Psoas muscle (tissue), 7 donors: ENCODE measurements at regions not wholly inside any gene's neighbourhood (a gene's known extent, or its start where the extent isn't known, plus 50 kb on each side); places are given as distances from the start of the nearest gene placed in this dataset.

Experiments
- ATAC-seq, 4 donors: fragments of 200-7000 bp; cut with Tn5 transposase; one replicate each; pipeline ENCODE4 v1.9.1; 2020; ENCODE audit warnings: moderate library complexity in 3 of 4, mild to moderate bottlenecking in 2 of 4
- DNase-seq, 2 donors: peaks; one replicate each; pipeline ENCODE4 v3.0.0-alpha.2; 2020
- H3K27ac ChIP-seq: fragments of 200-600 bp; one replicate; pipeline ENCODE4 v1.8.0; 2022
- H3K27me3 ChIP-seq, 3 donors: fragments of 200-600 bp in 1 of 3; one replicate each; pipeline versions ENCODE4 v1.6.1 to v1.8.0; 2013 to 2022; ENCODE audit warnings: low read length in 2 of 3, mild to moderate bottlenecking in 2 of 3, moderate library complexity in 1 of 3; ENCODE audit not compliant: insufficient read depth in 3 of 3
- H3K36me3 ChIP-seq, 2 donors: fragments of 200-600 bp in 1 of 2; one replicate each; pipeline versions ENCODE4 v1.6.1 to v1.8.0; 2013 to 2022; ENCODE audit warnings: low read depth in 1 of 2, mild to moderate bottlenecking in 1 of 2, moderate library complexity in 1 of 2; ENCODE audit not compliant: insufficient read depth in 1 of 2
- H3K4me1 ChIP-seq: fragments of 200-600 bp; one replicate; pipeline ENCODE4 v1.8.0; 2022
- H3K4me3 ChIP-seq: fragments of 200-600 bp; one replicate; pipeline ENCODE4 v1.8.0; 2022; ENCODE audit warnings: mild to moderate bottlenecking
- H3K9me3 ChIP-seq: fragments of 200-600 bp; one replicate; pipeline ENCODE4 v1.8.0; 2022
- WGBS, 3 donors: extraction: QIAGEN DNeasy Blood & Tissue Kit; methylation state at CpG; one replicate each; pipeline versions ENCODE4 v1.1.6 to v1.1.7; 2013; 5-methylcytosine and 5-hydroxymethylcytosine counted together
- intact Hi-C, 2 donors: fragments of 100-400 bp; cut with DNase I; formaldehyde crosslinking; loops; one replicate each; pipeline versions ENCODE4 v1.11.0 to v1.14.2; 2022
- TF ChIP-seq, protein P1 (sequence below): fragments of 200-600 bp; IDR thresholded peaks from one replicate; pipeline ENCODE4 v1.8.0; 2022; ENCODE audit warnings: antibody characterized with exemption
- donor health status: healthy with polysubstance abuse.
- donor health status: DM: no; HTN: no; CAD: no; lungs with moderate emphysema.
- donor health status: Bipolar disorder and iron deficiency.
- donor health status: healthy.
- donor health status: DM: yes; HTN: yes; CAD: no.
- donor health status: DM: no; HTN: no; CAD: no.
- donor health status: DM: yes; HTN: yes; CAD: no.

DNA sequence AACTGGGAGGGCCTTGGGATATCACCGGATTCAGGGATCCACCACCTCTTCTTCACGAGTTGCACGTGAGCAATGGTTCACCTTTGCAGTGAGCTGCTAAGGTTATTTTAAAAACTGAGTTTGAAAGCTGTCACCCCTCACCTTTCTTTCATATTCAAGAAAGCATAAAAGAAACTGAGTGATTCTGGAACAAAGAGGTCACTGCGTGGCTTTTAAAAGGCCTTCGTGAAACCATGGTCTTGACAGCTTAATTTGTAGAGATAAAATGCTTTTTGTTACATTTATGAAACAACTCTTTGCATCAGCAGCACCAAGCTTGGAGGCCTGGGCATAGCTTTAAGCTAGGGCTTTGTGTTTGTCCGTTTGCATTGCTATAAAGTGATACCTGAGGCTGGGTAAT, 101.4 kb upstream of the NECTIN1 start:
- TF ChIP-seq, protein P1, sequence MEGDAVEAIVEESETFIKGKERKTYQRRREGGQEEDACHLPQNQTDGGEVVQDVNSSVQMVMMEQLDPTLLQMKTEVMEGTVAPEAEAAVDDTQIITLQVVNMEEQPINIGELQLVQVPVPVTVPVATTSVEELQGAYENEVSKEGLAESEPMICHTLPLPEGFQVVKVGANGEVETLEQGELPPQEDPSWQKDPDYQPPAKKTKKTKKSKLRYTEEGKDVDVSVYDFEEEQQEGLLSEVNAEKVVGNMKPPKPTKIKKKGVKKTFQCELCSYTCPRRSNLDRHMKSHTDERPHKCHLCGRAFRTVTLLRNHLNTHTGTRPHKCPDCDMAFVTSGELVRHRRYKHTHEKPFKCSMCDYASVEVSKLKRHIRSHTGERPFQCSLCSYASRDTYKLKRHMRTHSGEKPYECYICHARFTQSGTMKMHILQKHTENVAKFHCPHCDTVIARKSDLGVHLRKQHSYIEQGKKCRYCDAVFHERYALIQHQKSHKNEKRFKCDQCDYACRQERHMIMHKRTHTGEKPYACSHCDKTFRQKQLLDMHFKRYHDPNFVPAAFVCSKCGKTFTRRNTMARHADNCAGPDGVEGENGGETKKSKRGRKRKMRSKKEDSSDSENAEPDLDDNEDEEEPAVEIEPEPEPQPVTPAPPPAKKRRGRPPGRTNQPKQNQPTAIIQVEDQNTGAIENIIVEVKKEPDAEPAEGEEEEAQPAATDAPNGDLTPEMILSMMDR = no peak
- no peak for DNase-seq
- Histone ChIP-seq H3K27me3 (peaks cover 0 to 18% (median 8%) of the 10 kb centered on the region in 3 donors), H3K4me3 (no peak overlapping the region), H3K36me3 (no peaks in the 10 kb centered on the region), H3K9me3 (peaks cover 2% of the 10 kb centered on the region), H3K27ac (no peak overlapping the region), H3K4me1 (no peaks in the 10 kb centered on the region)
- WGBS, 3 donors = 92 to 94% (median 93%) methylated on average over 6 of the region's 6 CpGs
- intact Hi-C loops = no loop called here
- ATAC-seq = no peak

GRCh38 chr11:119829402-119829801, 100.4 kb upstream of the NECTIN1 start:
- peaks cover 0 to 8% (median 7%) of the 10 kb centered on the region in 3 donors for H3K27me3 ChIP-seq
- H3K4me3 ChIP-seq = no peak overlapping the region
- intact Hi-C loops = no loop called here
- peaks cover 5% of the 10 kb centered on the region for H3K9me3 ChIP-seq
- H3K4me1 ChIP-seq = no peaks in the 10 kb centered on the region
- ATAC-seq (no peak), DNase-seq (no peak)
- no peaks in the 10 kb centered on the region for H3K36me3 ChIP-seq
- TF ChIP-seq, protein P1 = no peak
- WGBS, 3 donors = 49 to 76% (median 69%) methylated on average over 3 of the region's 3 CpGs
- no peak overlapping the region for H3K27ac ChIP-seq

GRCh38 chr11:119828819-119829218, 99.8 kb upstream of the NECTIN1 start:
- no peak for ATAC-seq
- peaks cover 0 to 10% (median 5%) of the 10 kb centered on the region in 3 donors for H3K27me3 ChIP-seq
- H3K4me3 ChIP-seq = no peak overlapping the region
- intact Hi-C loops = no loop called here
- H3K9me3 ChIP-seq = peaks cover 5% of the 10 kb centered on the region
- WGBS, 3 donors = 75 to 88% (median 82%) methylated on average over 2 of the region's 2 CpGs
- DNase-seq = no peak
- H3K27ac ChIP-seq = no peak overlapping the region
- H3K36me3 ChIP-seq = no peaks in the 10 kb centered on the region
- TF ChIP-seq, protein P1 = no peak
- H3K4me1 ChIP-seq = no peaks in the 10 kb centered on the region

GRCh38 chr11:119828006-119828405, 99.0 kb upstream of the NECTIN1 start:
- DNase-seq (no peak), ATAC-seq (no peak)
- intact Hi-C loops = no loop called here
- no peaks in the 10 kb centered on the region for H3K4me1 ChIP-seq
- peaks cover 0 to 10% (median 5%) of the 10 kb centered on the region in 3 donors for H3K27me3 ChIP-seq
- no peaks in the 10 kb centered on the region for H3K36me3 ChIP-seq
- TF ChIP-seq, protein P1 = no peak
- H3K27ac ChIP-seq = no peak overlapping the region
- no peak overlapping the region for H3K4me3 ChIP-seq
- WGBS, 3 donors = 74 to 80% (median 79%) methylated on average over 9 of the region's 9 CpGs
- H3K9me3 ChIP-seq = peaks cover 5% of the 10 kb centered on the region

GRCh38 chr11:119827113-119827512, 98.1 kb upstream of the NECTIN1 start:
- DNase-seq = no peak
- no peak for ATAC-seq
- peaks cover 0 to 10% (median 5%) of the 10 kb centered on the region in 3 donors for H3K27me3 ChIP-seq
- 11 to 25% (median 13%) methylated on average over 2 of the region's 2 CpGs for WGBS, 3 donors
- H3K27ac ChIP-seq = no peak overlapping the region
- H3K4me1 ChIP-seq = no peaks in the 10 kb centered on the region
- intact Hi-C loops = no loop called here
- no peaks in the 10 kb centered on the region for H3K36me3 ChIP-seq
- H3K4me3 ChIP-seq = no peak overlapping the region
- H3K9me3 ChIP-seq = peaks cover 5% of the 10 kb centered on the region
- TF ChIP-seq, protein P1 = no peak
